ENCODE measurements at regions not wholly inside any gene's neighbourhood (a gene's known extent, or its start where the extent isn't known, plus 50 kb on each side); places are given as distances from the start of the nearest gene placed in this dataset.

GRCh38 chr16:66264311-66265047 lies 102.0 kb upstream of the CDH5 start:
- Histone ChIP-seq H2BK5ac (ENCODE audit: low read depth, low read length) (no peak overlapping the region), H2BK20ac (ENCODE audit: low read length) (no peak overlapping the region), H3K27ac (ENCODE audit: low read depth, low read length) (no peak overlapping the region), H4K8ac (ENCODE audit: extremely low read depth, insufficient read depth, low read length) (no peak overlapping the region; the same call in 1 of the 2 replicates), H2AK5ac (ENCODE audit: low read depth, low read length) (no peak overlapping the region), H3K4ac (replicated peaks; ENCODE audit: insufficient read length, low read depth, low read length) (no peak overlapping the region), H3K23me2 (ENCODE audit: low read depth, low read length) (no peaks in the 10 kb centered on the region; the same call in 1 of the 2 replicates), H3K9me3 (ENCODE audit: insufficient read depth in 2 of 2, low read depth in 1 of 2, low read length in 1 of 2) (no peaks in the 10 kb centered on the region), H3K9ac (replicated peaks in 1 of 4; ENCODE audit: extremely low read depth in 1 of 4, low read depth in 3 of 4, low read length in 3 of 4) (no peak overlapping the region), H3K4me1 (replicated peaks in 1 of 4; ENCODE audit: control insufficient read depth in 3 of 4, insufficient read depth in 4 of 4, low read length in 3 of 4) (peaks cover 0 to 6% (median 4%) of the 10 kb centered on the region in 4 experiments; a peak in 5 of 7 replicates), H3K23ac (ENCODE audit: insufficient read length) (no peak overlapping the region), H2AFZ (ENCODE audit: low read length) (no peak overlapping the region; the same call in 1 of the 2 replicates), H3K36me3 (ENCODE audit: control insufficient read depth in 2 of 4, insufficient read depth in 4 of 4, low read length in 3 of 4) (no peaks in the 10 kb centered on the region), H2BK15ac (ENCODE audit: low read length) (no peak overlapping the region), H3K79me1 (ENCODE audit: low read depth, low read length) (no peaks in the 10 kb centered on the region), H3K18ac (ENCODE audit: extremely low read depth, low read length) (no peak overlapping the region), H2BK120ac (replicated peaks; ENCODE audit: low read depth, low read length) (no peak overlapping the region), H2BK12ac (ENCODE audit: low read depth, low read length) (peak overlapping the region; percentile 27; the same call in 1 of the 2 replicates), H3K4me3 (ENCODE audit: extremely low read depth in 1 of 4, insufficient read depth in 2 of 4, low read depth in 3 of 4, low read length in 4 of 4) (no peak overlapping the region), H4K91ac (replicated peaks; ENCODE audit: insufficient read length, low read length) (no peak overlapping the region), H3K14ac (ENCODE audit: insufficient read length) (no peak overlapping the region), H3K79me2 (ENCODE audit: control insufficient read depth in 1 of 2, insufficient read depth in 2 of 2, low read length in 2 of 2) (no peaks in the 10 kb centered on the region; a peak in 1 of 4 replicates), H4K5ac (ENCODE audit: insufficient read length, low read depth, low read length) (no peak overlapping the region), H4K20me1 (replicated peaks in 1 of 2; ENCODE audit: control insufficient read depth in 1 of 2, insufficient read depth in 2 of 2, low read length in 2 of 2) (no peaks in the 10 kb centered on the region), H3K4me2 (ENCODE audit: insufficient read depth in 1 of 2, low read depth in 2 of 2, low read length in 2 of 2) (no peak overlapping the region), H3K56ac (replicated peaks; ENCODE audit: insufficient read length, low read depth, low read length) (no peak overlapping the region), H3K27me3 (replicated peaks in 1 of 4; ENCODE audit: control insufficient read depth in 3 of 4, extremely low read depth in 1 of 4, insufficient read depth in 3 of 4, low read length in 3 of 4) (peaks cover 0 to 3% (median 0%) of the 10 kb centered on the region in 4 experiments; a peak in 1 of 7 replicates)
- 81% methylated on average over 17 of the region's 17 CpGs; no CpG with 5 or more reads in 1 of the 2 experiments for WGBS, 2 experiments (ENCODE audit: extremely low coverage in 1 of 2, insufficient coverage in 1 of 2, insufficient read length in 1 of 2, insufficient replicate concordance in 2 of 2, low coverage in 1 of 2, low lambda C conversion rate in 2 of 2, missing lambda C conversion rate in 1 of 2)
- no peak for FAIRE-seq
- POLR2A ChIA-PET (ENCODE audit: partially characterized antibody) = no interaction called here
- CTCF ChIA-PET (ENCODE audit: partially characterized antibody) = interaction anchor here (0.6 to 1.7 kb wide), 5 partner anchors 9 to 687 kb away, joined by 3 to 6 read pairs (median 4); no protein-coding TSS in a partner anchor
- DNase-seq (ENCODE audit: low read depth in 1 of 2, low spot score in 2 of 2) = no peak
- TF ChIP-seq EZH2 (IDR thresholded peaks at IDR 0.05; ENCODE audit: low read depth, low read length, severe bottlenecking) (no peak), SIX5 (IDR thresholded peaks at IDR 0.05; ENCODE audit: low read depth, low read length) (no peak), KDM1A (IDR thresholded peaks at IDR 0.05; ENCODE audit: borderline replicate concordance, low read length) (no peak), TAF1 (IDR thresholded peaks at IDR 0.05; ENCODE audit: low read depth, low read length) (no peak), CBX5 (IDR thresholded peaks at IDR 0.05; ENCODE audit: low read depth, low read length) (no peak), TAF7 (optimal IDR thresholded peaks at IDR 0.05; ENCODE audit: borderline replicate concordance, low read depth, low read length) (no peak), POU5F1 (IDR thresholded peaks at IDR 0.05; ENCODE audit: low read depth, low read length) (no peak), SP1 (IDR thresholded peaks at IDR 0.05; ENCODE audit: low read depth, low read length) (no peak)

Data from H1 (cell line).